H1 (cell line): ENCODE measurements at regions not wholly inside any gene's neighbourhood (a gene's known extent, or its start where the extent isn't known, plus 50 kb on each side); places are given as distances from the start of the nearest gene placed in this dataset.

ENCODE experiments used
- GABPA ChIP-seq: IDR thresholded peaks from 2 replicates; pipeline ENCODE4 v1.6.1; 2011; ENCODE audit warnings: mild to moderate bottlenecking, low read length, moderate library complexity, borderline replicate concordance; ENCODE audit not compliant: insufficient read depth
- HDAC6 ChIP-seq: IDR thresholded peaks from one replicate; pipeline ENCODE4 v1.7.1; 2012; ENCODE audit warnings: low read depth, mild to moderate bottlenecking, inconsistent platforms, low read length, moderate library complexity
- KDM5A ChIP-seq: fragments of 200-600 bp; IDR thresholded peaks from 2 replicates; pipeline ENCODE4 v1.7.1; 2012; ENCODE audit warnings: mild to moderate bottlenecking, low read length, inconsistent platforms, mixed read lengths
- POLR2AphosphoS5 ChIP-seq: IDR thresholded peaks from 2 replicates; pipeline ENCODE4 v1.6.1; 2011; ENCODE audit warnings: low read depth, low read length
- RFX5 ChIP-seq: IDR thresholded peaks from 2 replicates; pipeline ENCODE4 v1.6.1; 2011; ENCODE audit warnings: low read depth, low read length, improper control_type of control experiment, borderline replicate concordance
- TF ChIP-seq, protein P1 (sequence below), 3 experiments: IDR thresholded peaks; 1 replicate in 2 of 3; 2 replicates in 1 of 3; pipeline versions ENCODE4 v1.5.1 to v1.6.1; 2011; ENCODE audit warnings: low read length in 3 of 3, mild to moderate bottlenecking in 3 of 3, inconsistent platforms in 2 of 3, low read depth in 1 of 3, moderate library complexity in 1 of 3; ENCODE audit not compliant: insufficient read depth in 1 of 3; ENCODE audit errors: control extremely low read depth in 1 of 3
- TF ChIP-seq, protein P2 (sequence below): IDR thresholded peaks from 2 replicates; pipeline ENCODE4 v1.6.1; 2012; ENCODE audit warnings: low read length, inconsistent platforms

DNA sequence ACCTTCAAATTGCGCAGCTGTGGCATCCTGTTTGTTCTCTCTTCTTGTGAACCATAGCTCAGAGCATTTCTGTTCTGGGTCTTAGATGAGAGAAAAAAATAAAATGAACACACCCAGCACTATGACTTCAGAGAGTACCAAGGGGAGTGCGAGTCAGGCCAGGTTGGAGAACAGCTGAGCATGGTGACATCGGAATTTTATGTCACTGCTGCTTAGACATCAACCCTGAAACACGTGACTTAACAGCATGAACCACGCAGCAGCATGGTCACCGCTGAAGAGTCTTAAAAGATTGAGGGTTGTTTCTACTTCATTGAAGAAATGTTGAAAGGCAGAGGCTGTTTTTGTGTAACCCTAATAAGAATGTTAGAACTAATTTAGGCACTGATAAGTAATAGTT, 288.8 kb upstream of the SOX11 start:
- TF ChIP-seq RFX5 (no peak), POLR2AphosphoS5 (no peak), GABPA (no peak), HDAC6 (no peak), KDM5A (no peak)
- TF ChIP-seq, protein P1, sequence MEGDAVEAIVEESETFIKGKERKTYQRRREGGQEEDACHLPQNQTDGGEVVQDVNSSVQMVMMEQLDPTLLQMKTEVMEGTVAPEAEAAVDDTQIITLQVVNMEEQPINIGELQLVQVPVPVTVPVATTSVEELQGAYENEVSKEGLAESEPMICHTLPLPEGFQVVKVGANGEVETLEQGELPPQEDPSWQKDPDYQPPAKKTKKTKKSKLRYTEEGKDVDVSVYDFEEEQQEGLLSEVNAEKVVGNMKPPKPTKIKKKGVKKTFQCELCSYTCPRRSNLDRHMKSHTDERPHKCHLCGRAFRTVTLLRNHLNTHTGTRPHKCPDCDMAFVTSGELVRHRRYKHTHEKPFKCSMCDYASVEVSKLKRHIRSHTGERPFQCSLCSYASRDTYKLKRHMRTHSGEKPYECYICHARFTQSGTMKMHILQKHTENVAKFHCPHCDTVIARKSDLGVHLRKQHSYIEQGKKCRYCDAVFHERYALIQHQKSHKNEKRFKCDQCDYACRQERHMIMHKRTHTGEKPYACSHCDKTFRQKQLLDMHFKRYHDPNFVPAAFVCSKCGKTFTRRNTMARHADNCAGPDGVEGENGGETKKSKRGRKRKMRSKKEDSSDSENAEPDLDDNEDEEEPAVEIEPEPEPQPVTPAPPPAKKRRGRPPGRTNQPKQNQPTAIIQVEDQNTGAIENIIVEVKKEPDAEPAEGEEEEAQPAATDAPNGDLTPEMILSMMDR (IDR thresholded peaks at IDR 0.05; ENCODE audit: control extremely low read depth in 1 of 3, insufficient read depth in 1 of 3, low read depth in 1 of 3, low read length in 3 of 3), result no peak
- TF ChIP-seq, protein P2, sequence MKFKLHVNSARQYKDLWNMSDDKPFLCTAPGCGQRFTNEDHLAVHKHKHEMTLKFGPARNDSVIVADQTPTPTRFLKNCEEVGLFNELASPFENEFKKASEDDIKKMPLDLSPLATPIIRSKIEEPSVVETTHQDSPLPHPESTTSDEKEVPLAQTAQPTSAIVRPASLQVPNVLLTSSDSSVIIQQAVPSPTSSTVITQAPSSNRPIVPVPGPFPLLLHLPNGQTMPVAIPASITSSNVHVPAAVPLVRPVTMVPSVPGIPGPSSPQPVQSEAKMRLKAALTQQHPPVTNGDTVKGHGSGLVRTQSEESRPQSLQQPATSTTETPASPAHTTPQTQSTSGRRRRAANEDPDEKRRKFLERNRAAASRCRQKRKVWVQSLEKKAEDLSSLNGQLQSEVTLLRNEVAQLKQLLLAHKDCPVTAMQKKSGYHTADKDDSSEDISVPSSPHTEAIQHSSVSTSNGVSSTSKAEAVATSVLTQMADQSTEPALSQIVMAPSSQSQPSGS, result no peak
